ENCODE measurements at regions not wholly inside any gene's neighbourhood (a gene's known extent, or its start where the extent isn't known, plus 50 kb on each side); places are given as distances from the start of the nearest gene placed in this dataset.
"Not testable (repeated sequence)": the region's sequence is repeated elsewhere in the genome, so short reads cannot be mapped to it uniquely, and the experiment has no call there.

DNA sequence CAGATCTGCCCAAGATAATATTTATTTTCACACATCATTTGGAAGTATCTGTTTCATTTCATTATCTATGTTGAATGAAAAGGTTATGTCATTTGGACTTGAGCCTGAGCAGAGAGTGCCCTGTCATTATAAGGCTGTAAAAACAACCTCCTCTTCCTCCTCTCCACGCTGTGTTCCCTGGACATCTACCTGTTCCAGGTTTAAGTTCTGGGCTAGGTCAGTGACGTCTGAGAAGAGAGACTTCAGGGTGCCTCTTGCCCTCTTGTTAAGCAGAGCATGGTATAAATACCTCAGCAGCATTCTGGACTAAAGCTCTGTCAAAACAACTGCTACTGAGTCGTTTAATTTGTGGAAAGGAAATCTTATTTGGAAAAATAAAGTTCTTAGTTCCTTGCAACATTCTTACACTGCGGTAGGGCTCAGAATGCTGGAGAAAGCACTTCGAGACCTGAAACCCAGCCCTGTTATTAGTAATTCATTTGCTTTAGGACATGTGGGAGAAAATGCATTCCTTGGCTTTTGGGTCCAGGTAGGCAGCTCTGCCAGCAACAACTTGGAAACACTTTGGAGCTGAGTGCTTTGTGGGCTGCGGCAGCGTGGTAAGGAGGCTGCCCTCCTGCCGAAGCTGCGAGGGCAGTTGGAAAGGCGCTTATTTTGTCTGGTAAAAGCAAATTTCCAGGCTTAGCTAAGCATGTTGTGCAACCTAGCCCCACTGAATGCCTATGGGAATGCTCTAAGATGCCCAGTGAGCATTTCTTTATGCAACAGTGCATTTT lies 91.8 kb upstream of the NEDD4L start:
- DNase-seq, result no peak

DNA sequence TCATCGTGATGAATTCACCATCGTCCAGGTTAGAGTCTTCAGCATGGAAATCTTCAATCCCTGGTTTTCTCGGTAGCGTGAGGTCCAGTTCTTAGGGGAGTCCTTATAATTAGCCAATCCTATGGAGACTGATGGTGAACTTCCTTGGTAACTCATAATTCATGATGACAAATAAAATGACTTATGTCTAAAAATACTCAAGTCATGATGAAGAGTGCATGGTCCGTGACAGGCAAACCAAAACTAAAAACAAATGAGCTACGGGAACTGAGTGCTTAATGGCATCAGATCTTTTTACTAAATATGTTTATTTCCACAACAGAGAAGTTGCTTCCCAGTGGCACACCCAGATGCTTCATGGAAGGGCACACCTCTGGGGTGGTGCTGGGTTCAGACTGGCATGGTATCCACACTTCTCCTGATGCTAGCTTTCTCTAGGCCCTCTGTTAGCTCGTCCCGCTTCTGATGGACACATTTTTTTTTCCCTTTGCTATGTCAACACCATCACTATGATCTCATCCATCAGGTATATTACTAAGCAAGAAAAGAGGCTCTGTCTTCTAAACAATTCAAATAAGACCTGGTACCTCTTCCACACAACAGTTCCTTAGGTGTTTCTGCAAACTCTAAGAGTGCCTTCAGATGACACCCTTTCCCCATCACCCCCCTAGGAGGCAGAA lies 92.8 kb upstream of the NEDD4L start:
- no peak for DNase-seq

DNA sequence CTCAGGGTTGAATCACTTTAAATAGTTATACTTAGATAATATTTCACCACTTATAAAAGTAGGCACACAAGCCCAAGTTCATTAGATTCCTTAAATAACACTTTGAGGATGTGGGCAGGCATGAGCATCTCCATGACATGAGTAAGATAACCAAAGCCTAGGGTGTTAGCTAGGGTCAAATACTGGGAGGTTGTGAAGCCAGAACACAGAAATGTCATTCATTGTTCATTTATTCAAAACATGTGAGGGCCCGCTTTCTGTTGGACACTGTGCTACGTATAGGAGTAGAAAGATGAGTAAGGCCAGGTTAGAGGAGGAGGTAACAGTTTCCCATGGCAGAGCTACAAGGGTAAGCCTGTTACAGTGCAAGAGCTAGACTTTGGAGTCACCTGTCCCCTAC lies 93.5 kb upstream of the NEDD4L start:
- DNase-seq, result no peak

DNA sequence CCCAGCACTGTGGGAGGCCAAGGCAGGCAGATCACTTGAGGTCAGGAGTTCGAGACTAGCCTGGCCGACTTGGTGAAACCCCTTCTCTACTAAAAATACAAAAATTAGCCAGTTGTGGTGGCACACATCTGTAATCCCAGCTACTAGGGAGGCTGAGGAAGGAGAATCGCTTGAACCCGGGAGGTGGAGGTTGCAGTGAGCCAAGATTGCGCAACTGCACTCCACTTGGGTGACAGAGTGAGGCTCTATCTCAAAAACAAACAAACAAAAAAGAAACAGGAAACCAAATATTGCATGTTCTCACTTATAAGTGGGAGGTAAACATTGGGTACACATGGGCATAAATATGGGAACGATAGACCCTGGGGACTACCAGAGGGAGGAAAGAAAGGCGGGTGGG lies 94.7 kb upstream of the NEDD4L start:
- DNase-seq, result not testable (repeated sequence)

DNA sequence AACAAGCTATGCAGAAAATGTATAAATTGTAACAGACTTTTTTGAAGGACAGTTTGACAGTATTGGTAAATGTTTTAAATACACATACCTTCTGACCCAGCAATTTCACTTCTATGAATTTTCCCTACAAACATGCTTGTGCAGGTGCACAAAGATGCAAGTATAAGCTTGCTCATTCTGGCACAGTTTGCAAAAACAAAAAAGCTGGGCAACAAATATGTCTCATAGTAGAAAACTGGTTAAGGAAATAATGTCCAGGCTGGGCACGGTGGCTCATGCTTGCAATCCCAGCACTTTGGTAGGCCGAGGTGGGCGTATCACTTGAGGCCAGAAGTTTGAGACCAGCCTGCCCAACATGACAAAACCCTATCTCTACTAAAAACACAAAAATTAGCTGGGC lies 96.9 kb upstream of the NEDD4L start:
- DNase-seq, result no peak

DNA sequence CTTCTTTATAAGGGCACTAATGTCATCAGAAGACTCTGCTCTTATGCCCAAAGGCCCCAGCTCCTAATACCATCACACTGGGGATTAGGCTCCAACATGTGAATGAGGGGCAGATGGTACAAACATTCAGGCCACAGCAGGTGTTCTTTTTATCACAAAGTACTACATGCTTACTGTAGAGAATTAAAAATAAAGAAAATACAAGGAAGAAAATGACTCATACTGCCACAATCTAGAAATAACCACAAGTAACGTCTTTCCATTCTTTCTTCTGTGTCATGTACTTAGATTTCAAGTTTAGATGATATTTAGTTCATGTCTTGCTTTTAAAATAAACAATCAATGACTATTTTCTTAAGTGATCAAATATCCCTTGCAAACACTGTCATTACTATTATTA lies 100.3 kb upstream of the NEDD4L start:
- DNase-seq, result no peak

DNA sequence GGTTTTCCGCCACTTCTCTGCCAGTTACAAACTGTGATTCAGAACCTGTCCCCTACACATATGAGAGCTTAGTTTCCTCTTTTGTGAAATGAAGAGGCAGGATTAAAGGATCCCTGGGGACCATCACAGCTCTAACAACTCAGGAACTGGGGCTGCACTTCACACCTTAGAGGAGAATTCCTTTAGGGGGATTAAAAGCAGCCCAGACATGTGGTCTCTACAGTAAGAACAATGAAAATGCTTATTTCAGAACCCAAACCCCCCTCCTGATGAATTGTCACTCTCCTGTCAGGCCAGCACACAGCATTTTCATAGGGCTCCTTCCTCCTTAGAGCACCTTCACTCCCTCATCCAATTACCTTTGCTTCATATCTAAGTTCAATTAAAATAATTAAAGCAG lies 101.5 kb upstream of the NEDD4L start:
- no peak for DNase-seq

DNA sequence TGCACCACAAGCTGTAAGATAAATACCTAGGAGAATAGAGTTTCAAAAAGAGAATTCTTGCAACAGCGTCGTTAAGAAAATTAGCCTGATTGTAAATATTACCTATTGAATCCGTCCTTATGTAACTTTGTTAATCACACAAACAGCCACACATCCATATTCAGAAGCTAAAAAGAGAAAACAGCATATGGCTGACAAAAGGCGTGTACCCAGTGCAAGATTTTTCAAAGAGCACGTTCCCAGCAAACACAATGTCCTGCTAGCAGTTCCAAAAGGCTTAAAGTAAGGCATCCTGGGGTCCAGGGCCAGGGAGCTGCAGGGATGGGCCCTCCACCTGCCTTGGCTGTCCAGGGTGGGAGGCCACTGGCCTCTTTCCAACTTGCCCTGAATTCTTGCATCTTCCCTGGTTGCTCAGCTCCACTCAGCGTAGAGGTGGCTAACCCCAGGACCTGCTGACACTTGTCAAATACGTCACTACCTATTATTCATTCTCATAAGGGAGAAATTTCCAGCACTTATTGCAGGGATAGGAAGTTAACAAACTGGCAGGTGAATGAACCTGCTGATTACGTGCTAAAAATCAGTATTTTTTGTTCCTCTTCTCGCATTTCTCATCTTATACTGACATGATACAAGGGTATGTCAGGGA lies 102.1 kb upstream of the NEDD4L start:
- DNase-seq, result no peak

DNA sequence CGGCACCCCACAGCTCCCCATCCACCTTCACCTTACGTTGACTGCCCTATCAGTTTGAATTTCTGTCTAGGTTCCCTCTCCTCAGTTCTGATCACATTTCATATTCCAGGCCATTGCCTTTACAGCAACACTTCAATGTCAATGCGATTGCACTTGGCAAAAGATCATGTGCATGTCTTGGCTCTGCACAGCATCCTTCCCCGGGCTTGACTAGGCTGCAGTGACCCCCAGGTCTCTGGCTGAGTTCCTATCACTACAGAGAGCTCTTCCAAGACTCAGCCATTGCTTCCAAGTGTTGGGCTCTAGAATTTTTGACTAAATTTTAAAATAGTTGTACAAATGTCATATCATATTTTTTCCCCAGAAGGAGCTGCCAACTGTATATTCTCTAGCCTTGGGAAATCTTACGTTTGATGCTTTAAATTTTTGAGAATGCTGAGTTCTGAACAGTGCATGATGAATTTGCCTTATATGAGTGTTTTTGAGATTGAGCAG lies 103.8 kb upstream of the NEDD4L start:
- DNase-seq, result no peak

DNA sequence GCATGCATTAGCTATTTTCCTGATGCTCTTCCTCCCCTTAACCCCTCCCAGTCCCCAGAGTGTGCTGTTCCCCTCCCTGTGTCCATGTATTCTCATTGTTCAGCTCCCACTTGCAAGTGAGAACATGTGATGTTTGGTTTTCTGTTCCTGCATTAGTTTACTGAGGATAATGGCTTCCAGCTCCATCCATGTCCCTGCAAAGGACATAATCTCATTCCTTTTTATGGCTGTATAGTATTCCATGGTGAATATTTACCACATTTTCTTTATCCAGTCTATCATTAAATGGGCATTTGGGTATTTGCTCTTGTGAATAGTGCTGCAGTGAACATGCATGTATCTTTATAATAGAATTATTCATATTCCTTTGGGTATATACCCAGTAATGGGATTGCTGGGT lies 109.7 kb upstream of the NEDD4L start:
- DNase-seq, result not testable (repeated sequence)

DNA sequence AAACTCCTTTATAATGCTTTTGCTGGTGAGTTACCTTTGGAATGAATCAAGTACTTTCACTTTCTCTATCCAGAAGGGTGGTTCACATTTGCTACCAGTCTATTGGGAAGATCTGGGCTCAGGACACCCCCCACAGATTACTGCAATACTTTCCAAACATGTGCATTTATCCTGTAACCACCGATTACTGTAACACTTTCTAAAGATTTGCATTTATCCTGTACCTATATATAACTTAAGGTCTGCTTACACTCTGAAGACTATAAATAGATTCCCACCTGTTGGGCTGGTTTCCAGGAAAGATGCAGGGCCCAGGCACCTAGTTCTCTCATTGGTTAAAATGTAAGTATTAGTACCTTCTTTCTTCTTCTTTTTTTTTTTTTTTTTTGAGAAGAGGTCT lies 113.0 kb upstream of the NEDD4L start:
- DNase-seq, result peak; percentile 54

DNA sequence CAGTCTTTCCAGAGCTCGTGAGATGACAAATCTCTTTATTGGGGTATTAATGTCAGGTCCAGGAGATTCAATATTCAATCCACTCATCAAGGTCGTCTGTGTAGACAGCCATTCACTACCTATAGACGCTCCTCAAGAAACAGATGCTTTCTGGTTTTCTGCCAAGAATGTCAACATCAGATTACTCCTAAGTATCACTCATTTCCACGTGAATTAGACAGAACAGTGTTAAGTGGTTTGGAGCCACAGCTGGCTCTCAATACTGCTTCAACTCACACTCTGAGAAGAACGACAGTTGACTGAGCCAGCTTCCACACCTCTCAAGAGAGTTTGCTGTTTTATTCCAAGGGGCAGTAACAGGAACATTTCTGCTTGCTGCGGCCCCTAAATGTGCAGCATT lies 113.5 kb upstream of the NEDD4L start:
- DNase-seq, result peak; percentile 80

DNA sequence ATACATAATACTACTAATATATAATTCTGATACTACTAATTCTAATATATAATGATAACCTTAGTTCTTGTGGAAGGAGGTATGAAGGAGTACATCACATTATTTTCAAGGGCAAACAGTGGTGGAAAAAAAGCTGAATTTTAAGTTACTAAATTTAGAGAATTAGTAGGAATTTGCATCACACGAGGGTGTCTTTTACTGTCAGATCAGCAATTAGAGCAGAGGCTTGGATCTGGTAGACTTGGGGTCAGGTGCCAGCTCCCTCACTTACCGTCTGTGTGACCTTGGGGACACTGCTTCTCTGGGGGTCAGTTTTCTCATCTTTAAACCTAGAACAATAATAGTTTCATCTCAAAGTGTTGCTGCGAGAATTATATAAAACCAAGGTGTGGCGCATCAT lies 114.1 kb upstream of the NEDD4L start:
- no peak for DNase-seq

DNA sequence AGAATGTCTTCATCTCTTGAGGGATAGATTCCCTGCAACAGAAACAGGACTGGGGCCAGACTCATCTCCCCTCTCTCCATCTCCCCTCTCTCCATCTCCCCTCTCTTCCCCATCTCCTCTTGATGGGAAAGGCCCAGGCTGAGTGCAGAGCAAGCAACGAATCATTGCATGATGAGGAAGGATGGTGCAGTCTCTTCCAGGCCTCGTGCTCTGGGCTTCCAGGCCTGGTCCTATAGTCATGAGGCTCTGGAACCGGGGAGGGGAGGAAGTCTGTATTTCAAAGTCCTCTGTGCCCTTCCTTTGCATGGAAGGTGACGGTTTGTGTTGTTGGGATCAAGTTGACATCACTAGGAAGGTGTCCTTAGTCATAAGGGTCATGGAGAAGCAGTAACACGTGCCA lies 115.6 kb upstream of the NEDD4L start:
- no peak for DNase-seq

DNA sequence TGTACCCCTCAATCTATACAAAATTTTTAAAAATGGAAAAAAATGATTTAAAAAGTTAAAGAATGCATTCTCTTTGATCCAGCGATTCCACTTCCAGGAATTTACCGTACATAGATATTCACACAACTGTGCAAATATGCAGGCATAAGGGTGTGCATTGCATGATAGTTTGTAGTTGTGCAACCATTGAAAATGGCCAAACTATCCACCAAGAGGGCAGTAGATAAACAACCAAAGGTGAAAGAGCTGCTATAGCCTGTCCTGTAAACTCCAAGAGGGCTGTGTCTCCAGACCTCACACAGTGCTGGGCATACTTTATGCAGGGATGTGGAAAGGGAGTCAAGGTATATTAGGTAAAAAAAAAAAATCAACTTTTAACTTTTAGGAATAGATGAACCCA lies 116.5 kb upstream of the NEDD4L start:
- no peak for DNase-seq

DNA sequence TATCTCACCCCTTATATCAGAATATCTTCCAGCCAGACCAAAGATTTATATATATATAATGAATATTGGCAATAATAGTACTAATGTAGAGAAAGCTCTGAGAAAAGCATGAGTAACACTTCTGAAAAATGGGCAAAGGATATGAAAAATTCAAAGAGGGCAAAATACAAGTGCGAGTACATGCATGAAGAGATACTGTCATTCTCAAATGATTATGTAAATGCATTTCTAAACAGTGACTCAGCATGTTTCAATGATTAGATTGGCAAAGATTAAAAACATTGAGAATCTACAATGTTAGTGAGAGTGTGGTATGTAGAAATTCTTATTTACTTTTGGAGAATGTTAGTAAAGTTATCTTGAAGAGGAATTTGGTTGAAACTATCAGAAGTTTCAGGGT lies 118.3 kb upstream of the NEDD4L start:
- DNase-seq, result no peak

DNA sequence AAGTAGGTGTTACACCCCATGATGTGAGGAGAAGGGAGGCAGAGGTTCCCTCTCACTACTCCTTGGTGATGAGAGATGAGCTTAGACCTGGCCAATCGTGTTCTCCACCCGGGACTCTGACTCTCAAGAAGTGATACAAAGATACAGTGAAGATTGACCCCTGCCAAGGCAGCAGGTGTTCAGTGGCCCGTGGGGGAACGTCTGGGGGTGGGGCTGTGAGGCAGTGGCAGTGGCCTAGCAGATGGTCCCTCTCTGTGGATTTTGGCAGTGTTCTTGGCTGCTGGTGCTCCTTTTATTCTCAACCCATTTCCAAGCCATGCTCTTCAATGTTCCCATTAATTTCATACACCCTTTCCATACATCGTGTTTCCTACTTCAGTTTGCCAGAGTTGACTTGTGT lies 120.4 kb upstream of the NEDD4L start:
- DNase-seq, result no peak

DNA sequence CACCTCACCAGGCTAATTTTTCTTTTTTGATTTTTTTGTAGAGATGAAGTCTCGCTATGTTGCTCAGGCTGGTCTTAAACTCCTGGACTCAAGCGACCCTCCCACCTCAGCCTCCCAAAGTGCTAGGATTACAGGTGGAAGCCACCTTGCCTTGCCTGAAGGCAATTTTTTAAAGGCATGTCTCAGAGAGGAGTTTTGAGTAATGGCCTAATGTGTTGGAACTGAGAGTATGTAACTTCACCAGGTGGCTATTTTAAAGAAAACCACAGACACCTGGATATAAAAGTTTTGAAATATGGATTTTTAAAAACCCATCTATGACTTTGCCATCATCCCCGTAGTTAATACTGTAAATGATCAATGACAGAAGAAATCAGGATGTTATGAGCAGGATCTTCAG lies 119.8 kb upstream of the ATP8B1 start:
- no peak for DNase-seq

DNA sequence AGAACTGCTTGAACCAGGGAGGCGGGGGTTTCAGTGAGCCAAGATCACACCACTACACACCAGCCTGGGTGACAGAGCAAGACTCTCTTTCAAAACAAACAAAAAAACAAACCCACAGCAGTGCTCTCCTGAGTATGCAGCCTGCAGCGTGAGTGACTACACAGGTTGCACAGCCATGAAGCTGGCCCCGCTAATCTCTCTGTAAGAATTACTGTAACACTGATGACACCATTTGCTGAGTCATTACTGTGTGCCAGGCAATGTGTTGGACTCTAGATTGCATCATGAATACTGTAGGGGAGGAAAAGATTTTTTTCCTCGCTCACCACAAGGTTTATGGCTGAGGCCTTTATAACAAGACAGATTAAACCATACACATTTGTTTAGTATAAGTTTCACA lies 118.6 kb upstream of the ATP8B1 start:
- no peak for DNase-seq

DNA sequence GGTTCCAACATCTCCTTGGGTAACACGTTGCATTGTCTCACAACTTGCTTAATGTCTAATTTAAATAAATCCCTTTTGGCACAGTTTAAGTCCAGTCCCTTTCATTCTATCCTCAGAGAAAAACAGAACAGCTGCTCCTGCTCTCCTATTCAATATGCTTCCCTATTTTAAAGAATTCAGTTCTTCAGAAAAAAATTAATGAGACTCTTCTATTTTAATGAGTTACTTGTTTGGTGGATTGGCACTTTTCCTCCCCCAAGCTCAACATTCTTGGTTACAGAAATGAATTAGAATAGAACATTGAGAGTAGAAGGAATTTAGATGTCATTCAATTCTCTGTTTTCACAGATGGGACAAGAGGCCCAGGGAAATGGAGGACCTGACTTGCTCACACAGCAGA lies 116.9 kb upstream of the ATP8B1 start:
- no peak for DNase-seq

DNA sequence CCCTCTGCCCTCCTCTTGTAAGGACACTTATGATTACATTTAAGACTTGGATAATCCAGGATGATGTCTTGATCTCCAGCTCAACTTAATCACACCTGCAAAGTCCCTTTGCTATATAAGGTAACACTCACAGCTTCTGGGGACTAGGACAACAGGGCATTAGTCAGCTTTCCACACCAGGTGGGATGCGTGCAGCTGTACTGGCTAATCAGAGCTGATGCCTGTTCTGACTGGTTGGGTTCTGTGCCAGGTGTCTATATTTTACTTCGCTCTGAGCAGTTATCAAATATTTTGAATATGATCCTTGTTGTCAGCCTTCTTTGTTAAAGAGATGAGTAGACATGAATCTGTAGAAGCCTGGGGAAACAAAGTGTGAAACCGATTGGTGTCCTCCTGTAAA lies 115.5 kb upstream of the ATP8B1 start:
- DNase-seq, result no peak

DNA sequence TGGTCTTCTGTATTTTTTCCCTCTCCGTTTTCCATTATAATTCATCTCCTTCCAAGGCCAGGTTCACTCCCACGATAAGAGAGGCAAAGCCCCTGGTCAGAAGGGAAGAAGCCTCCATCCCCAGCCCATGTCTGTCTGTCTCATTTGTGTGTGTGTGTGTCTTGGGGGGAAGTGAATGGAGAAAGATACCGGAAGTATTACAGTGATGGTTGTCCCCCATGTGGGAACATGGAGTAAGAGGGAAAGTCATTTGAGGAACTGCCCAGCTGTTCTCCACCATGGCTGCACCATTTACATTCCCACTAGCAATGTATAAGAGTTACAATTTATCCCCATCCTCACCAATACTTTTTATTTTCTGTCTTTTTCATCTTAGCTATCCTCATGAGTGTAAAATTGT lies 113.6 kb upstream of the ATP8B1 start:
- no peak for DNase-seq

DNA sequence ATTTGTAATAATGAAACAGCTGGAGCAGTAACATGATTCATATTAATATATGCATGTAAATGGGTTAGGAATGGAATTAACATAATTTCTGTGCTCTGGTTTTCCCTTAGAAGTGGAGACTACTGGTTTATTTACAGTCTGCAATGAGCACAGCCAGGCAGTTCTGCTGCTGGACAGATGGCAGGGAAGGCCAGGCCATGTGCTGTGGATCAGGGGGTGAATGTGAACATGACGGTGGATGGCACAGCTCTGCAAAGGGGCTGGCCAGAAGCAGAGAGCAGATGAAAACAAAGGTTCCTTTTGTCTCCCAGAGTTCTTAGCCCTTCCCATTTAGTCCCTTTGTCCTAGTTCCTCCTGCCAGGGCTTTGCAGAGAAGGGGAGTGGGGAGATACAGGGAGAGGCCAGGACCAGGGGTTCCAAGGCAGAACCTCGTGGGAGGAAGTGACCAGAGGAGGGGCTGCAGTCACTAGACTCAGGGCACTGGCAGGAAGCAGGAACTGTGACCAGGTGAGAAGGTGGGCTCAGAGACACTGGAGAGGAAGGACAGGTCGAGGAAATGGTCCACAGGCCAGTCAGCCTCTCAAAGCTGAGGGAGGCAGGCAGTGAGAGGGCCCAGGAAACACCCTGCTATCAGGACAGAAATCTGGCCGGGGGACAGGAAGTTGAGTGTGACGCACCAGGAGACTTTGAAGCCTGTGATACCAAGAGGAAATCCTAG lies 112.9 kb upstream of the ATP8B1 start:
- DNase-seq, result peak; percentile 27

DNA sequence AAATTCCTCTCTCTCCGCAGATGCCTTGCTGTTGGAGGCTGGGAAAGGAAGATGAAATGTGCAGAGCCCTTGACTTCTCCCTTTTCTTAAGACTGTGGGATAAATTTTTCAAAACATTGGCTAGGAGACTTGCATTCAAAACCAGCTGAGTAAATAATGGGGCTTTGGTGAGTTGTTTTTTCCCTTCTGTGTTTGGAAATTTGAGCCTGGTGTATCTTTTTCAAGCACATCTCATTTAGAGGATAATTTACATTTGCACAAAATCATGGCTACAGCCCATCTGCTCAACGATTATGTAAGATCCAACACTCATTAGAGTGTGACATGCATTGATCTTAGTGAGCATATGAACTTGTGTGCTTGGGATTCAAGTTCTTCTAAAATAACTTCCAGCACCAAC lies 112.1 kb upstream of the ATP8B1 start:
- DNase-seq, result peak; percentile 75

All from NCI-H345 (cell line).